Endothelial cell of umbilical vein (primary cell): ENCODE measurements at regions not wholly inside any gene's neighbourhood (a gene's known extent, or its start where the extent isn't known, plus 50 kb on each side); places are given as distances from the start of the nearest gene placed in this dataset.

ENCODE experiments used
- BruUV-seq: library from RNA; stranded (reverse); fragments of 400-500 nt; replicated peaks from 2 replicates; lab custom pipeline; 2021; lab: Mats Ljungman, UMichigan
- CTCF ChIA-PET: fragments of 300-600, 350-600 bp; sonication (Branson Sonifier 250); formaldehyde crosslinking; loops from one replicate; lab custom pipeline; 2021; ENCODE audit warnings: antibody characterized with exemption, inconsistent platforms; lab: Charles Lee
- POLR2A ChIA-PET: fragments of 300-600, 350-600 bp; sonication (Branson Sonifier 250); formaldehyde crosslinking; loops from one replicate; lab custom pipeline; 2021; ENCODE audit warnings: antibody characterized with exemption, inconsistent platforms; lab: Charles Lee
- DNase-seq: peaks from one replicate; pipeline ENCODE4 v3.0.0-alpha.2; 2011; ENCODE audit warnings: low read depth, low spot score
- FAIRE-seq: peaks from 2 replicates; lab custom pipeline; 2011; peaks lifted over from hg19 to GRCh38; lab: Jason Lieb, UNC
- H2AFZ ChIP-seq: 2 replicates; pipeline ENCODE4 v1.6.0; 2012; ENCODE audit warnings: low read depth, low read length, control low read depth, inconsistent platforms
- H3K27ac ChIP-seq: 2 replicates; pipeline ENCODE4 v1.5.1; 2011; ENCODE audit warnings: low read depth, mild to moderate bottlenecking, control low read depth, low read length, moderate library complexity; ENCODE audit not compliant: insufficient read depth
- H3K27me3 ChIP-seq, 2 experiments: 2 replicates each; pipeline versions ENCODE4 v1.6.0 to v1.6.1; 2011; ENCODE audit warnings: low read length in 2 of 2, mixed read lengths in 1 of 2; ENCODE audit not compliant: control insufficient read depth in 2 of 2, insufficient read depth in 2 of 2
- H3K36me3 ChIP-seq, 2 experiments: 2 replicates in 1 of 2; 3 replicates in 1 of 2; pipeline ENCODE4 v1.5.1; 2011; ENCODE audit warnings: low read length in 2 of 2, mild to moderate bottlenecking in 1 of 2, moderate library complexity in 1 of 2; ENCODE audit not compliant: control insufficient read depth in 2 of 2, insufficient read depth in 2 of 2; ENCODE audit errors: extremely low read depth in 1 of 2
- H3K4me1 ChIP-seq: 3 replicates; pipeline ENCODE4 v1.5.1; 2011; ENCODE audit warnings: mild to moderate bottlenecking, low read length; ENCODE audit not compliant: control insufficient read depth, insufficient read depth; ENCODE audit errors: extremely low read depth
- H3K4me2 ChIP-seq: 2 replicates; pipeline ENCODE4 v1.6.1; 2011; ENCODE audit warnings: low read length, control low read depth, mixed read lengths; ENCODE audit not compliant: insufficient read depth
- H3K4me3 ChIP-seq, 3 experiments: fragments of 200-600 bp in 1 of 3; sonication (generic), shearing (Covaris generic) in 1 of 3; replicated peaks in 1 of 3; 2 replicates each; pipeline ENCODE4 v1.5.1; 2011 to 2016; ENCODE audit warnings: control low read depth in 3 of 3, low read length in 3 of 3, mild to moderate bottlenecking in 2 of 3, inconsistent platforms in 1 of 3, low read depth in 1 of 3, moderate library complexity in 1 of 3; ENCODE audit not compliant: insufficient read depth in 1 of 3
- H3K79me2 ChIP-seq: 2 replicates; pipeline ENCODE4 v1.6.0; 2012; ENCODE audit warnings: low read length, inconsistent platforms; ENCODE audit not compliant: control insufficient read depth, insufficient read depth
- H3K9ac ChIP-seq: replicated peaks from 2 replicates; pipeline ENCODE3; 2011; ENCODE audit warnings: low read length, control low read depth; ENCODE audit not compliant: insufficient read depth; ENCODE audit errors: extremely low read depth
- H3K9me1 ChIP-seq: replicated peaks from 3 replicates; pipeline ENCODE4 v1.6.0; 2011; ENCODE audit warnings: mild to moderate bottlenecking, low read length; ENCODE audit not compliant: control insufficient read depth, insufficient read depth; ENCODE audit errors: extremely low read depth
- H3K9me3 ChIP-seq: replicated peaks from 2 replicates; pipeline ENCODE4 v1.5.1; 2012; ENCODE audit warnings: low read length, inconsistent platforms; ENCODE audit not compliant: control insufficient read depth, insufficient read depth
- H4K20me1 ChIP-seq: replicated peaks from 2 replicates; pipeline ENCODE3; 2011; ENCODE audit warnings: mild to moderate bottlenecking, low read length; ENCODE audit not compliant: control insufficient read depth, insufficient read depth; ENCODE audit errors: extremely low read depth
- EZH2 ChIP-seq: IDR thresholded peaks from 2 replicates; pipeline ENCODE4 v1.6.1; 2012; ENCODE audit warnings: borderline replicate concordance, low read depth, mild to moderate bottlenecking, moderate library complexity, low read length, inconsistent platforms; ENCODE audit not compliant: severe bottlenecking
- FOS ChIP-seq: IDR thresholded peaks from 2 replicates; pipeline ENCODE4 v1.6.1; 2011; ENCODE audit warnings: mild to moderate bottlenecking, low read length, moderate library complexity, borderline replicate concordance; ENCODE audit not compliant: insufficient read depth
- GATA2 ChIP-seq: IDR thresholded peaks from 2 replicates; pipeline ENCODE4 v1.7.0; 2011; ENCODE audit warnings: low read depth, mild to moderate bottlenecking, moderate library complexity, mixed read lengths, low read length; ENCODE audit not compliant: insufficient read length, insufficient read depth
- JUN ChIP-seq: IDR thresholded peaks from 2 replicates; pipeline ENCODE4 v1.6.1; 2011; ENCODE audit warnings: borderline replicate concordance, low read depth; ENCODE audit not compliant: insufficient read length, insufficient read depth
- MAX ChIP-seq: IDR thresholded peaks from 2 replicates; pipeline ENCODE4 v1.6.1; 2011; ENCODE audit not compliant: insufficient read depth, insufficient read length
- MYC ChIP-seq: IDR thresholded peaks from one replicate; pipeline ENCODE4 v1.6.1; 2011; ENCODE audit warnings: mild to moderate bottlenecking, low read depth, low read length
- POLR2A ChIP-seq: IDR thresholded peaks from 2 replicates; pipeline ENCODE4 v1.6.1; 2012; ENCODE audit warnings: low read depth, mild to moderate bottlenecking, control low read depth, low read length
- POLR2AphosphoS5 ChIP-seq: IDR thresholded peaks from 2 replicates; pipeline ENCODE4 v1.6.1; 2012; ENCODE audit warnings: low read depth, mild to moderate bottlenecking, control low read depth, low read length, moderate library complexity; ENCODE audit not compliant: insufficient read depth
- dilution Hi-C: fragments of 300-500 bp; cut with MboI; formaldehyde crosslinking; loops from one replicate; pipeline ENCODE4 v1.15.0; 2019; ENCODE audit warnings: low sequenced_read_pairs; ENCODE audit not compliant: extremely low pct_ligation_motif_present
- intact Hi-C: fragments of 100-400 bp; cut with micrococcal nuclease; formaldehyde crosslinking; loops from one replicate; pipeline ENCODE4 v1.10.0; 2022

- Histone ChIP-seq H3K36me3 (no peaks in the 10 kb centered on the region), H3K9me1 (no peaks in the 10 kb centered on the region), H3K27ac (no peak overlapping the region), H3K4me3 (no peak overlapping the region), H4K20me1 (no peaks in the 10 kb centered on the region), H3K9me3 (no peaks in the 10 kb centered on the region), H3K79me2 (no peaks in the 10 kb centered on the region), H3K4me2 (no peak overlapping the region), H2AFZ (no peak overlapping the region), H3K4me1 (no peaks in the 10 kb centered on the region), H3K9ac (no peak overlapping the region), H3K27me3 (peaks cover 2 to 3% of the 10 kb centered on the region in 2 experiments)
- FAIRE-seq, result no peak
- intact Hi-C loops (no loop called here), dilution Hi-C loops (no loop called here)
- ChIA-PET POLR2A (no interaction called here), CTCF (interaction anchor here (1.5 kb wide), 1 partner anchor 9 kb away, joined by 8 read pairs; no protein-coding TSS in a partner anchor)
- DNase-seq, result no peak
- no TSS peak for BruUV-seq
- no peak for TF ChIP-seq POLR2A
- no peak for TF ChIP-seq FOS
- TF ChIP-seq GATA2, result no peak
- no peak for TF ChIP-seq JUN
- no peak for TF ChIP-seq POLR2AphosphoS5
These were observed 71.5 kb downstream of the SLC4A3 start for GRCh38 chr2:219698748-219699439.

- TF ChIP-seq POLR2A, result no peak
- TF ChIP-seq EZH2, result no peak
- no peak for TF ChIP-seq MAX
- TF ChIP-seq MYC, result no peak
- TF ChIP-seq POLR2AphosphoS5, result no peak
- no peak for TF ChIP-seq FOS
- H3K9me1 ChIP-seq, result no peaks in the 10 kb centered on the region
- H3K36me3 ChIP-seq, result no peaks in the 10 kb centered on the region
- no peak for FAIRE-seq
- DNase-seq, result no peak
- no TSS peak for BruUV-seq
- POLR2A ChIA-PET, result no interaction called here
- no peak overlapping the region for H2AFZ ChIP-seq
- no peaks in the 10 kb centered on the region for H4K20me1 ChIP-seq
- H3K9me3 ChIP-seq, result no peaks in the 10 kb centered on the region
- intact Hi-C loops (no loop called here), dilution Hi-C loops (no loop called here)
- no peaks in the 10 kb centered on the region for H3K4me1 ChIP-seq
- H3K9ac ChIP-seq, result no peak overlapping the region
- peaks cover 2 to 3% of the 10 kb centered on the region in 2 experiments for H3K27me3 ChIP-seq
- no peak overlapping the region for H3K4me2 ChIP-seq
- CTCF ChIA-PET, result interaction anchor here (1.5 kb wide), 1 partner anchor 9 kb away, joined by 8 read pairs; no protein-coding TSS in a partner anchor
- no peak overlapping the region for H3K4me3 ChIP-seq
- H3K27ac ChIP-seq, result no peak overlapping the region
- H3K79me2 ChIP-seq, result no peaks in the 10 kb centered on the region
These were observed 72.0 kb downstream of the SLC4A3 start for GRCh38 chr2:219699440-219699821.
